GM12878 (cell line): ENCODE measurements at regions not wholly inside any gene's neighbourhood (a gene's known extent, or its start where the extent isn't known, plus 50 kb on each side); places are given as distances from the start of the nearest gene placed in this dataset.

Experiments used
- ATAC-seq: fragments of 200-7000 bp; cut with Tn5 transposase; 3 replicates; pipeline ENCODE4 v1.9.1; 2020; ENCODE audit warnings: mild to moderate bottlenecking, moderate library complexity
- BruUV-seq: library from RNA; stranded (reverse); fragments of 400-500 nt; replicated peaks from 2 replicates; lab custom pipeline; 2021; lab: Mats Ljungman, UMichigan
- CTCF ChIA-PET: fragments of 300-600 bp; sonication (Branson Sonifier 250); formaldehyde crosslinking; extraction: SDS; loops from one replicate; lab custom pipeline; 2021; ENCODE audit warnings: inconsistent platforms; lab: Yijun Ruan, JAX
- POLR2A ChIA-PET: fragments of 350-600 bp; formaldehyde crosslinking; extraction: SDS; loops from one replicate; lab custom pipeline; 2021; ENCODE audit warnings: inconsistent platforms; lab: Charles Lee
- RAD21 ChIA-PET: fragments of 300-600 bp; sonication (Branson Sonifier 250); formaldehyde crosslinking; loops from one replicate; lab custom pipeline; 2023; ENCODE audit warnings: antibody characterized with exemption; ENCODE audit not compliant: unreplicated experiment; lab: Charles Lee
- SMC1A ChIA-PET: fragments of 300-600 bp; sonication (Branson Sonifier 250); formaldehyde crosslinking; loops from one replicate; lab custom pipeline; 2023; ENCODE audit not compliant: unreplicated experiment, uncharacterized antibody; lab: Charles Lee
- DNase-seq: peaks from one replicate; pipeline ENCODE4 v3.0.0-alpha.2; 2011; ENCODE audit warnings: low read depth, low spot score
- FAIRE-seq: peaks from 3 replicates; lab custom pipeline; 2011; peaks lifted over from hg19 to GRCh38; lab: Jason Lieb, UNC
- H2AFZ ChIP-seq: 2 replicates; pipeline ENCODE4 v1.6.0; 2011; ENCODE audit warnings: low read depth, low read length, control low read depth; ENCODE audit not compliant: control insufficient read depth
- H3K27ac ChIP-seq: 2 replicates; pipeline ENCODE4 v1.5.1; 2011; ENCODE audit warnings: control low read depth; ENCODE audit not compliant: control insufficient read depth, insufficient read depth
- H3K27me3 ChIP-seq, 2 experiments: replicated peaks in 1 of 2; 2 replicates each; pipeline versions ENCODE4 v1.6.0 to v1.6.1; 2011; ENCODE audit warnings: low read length in 1 of 2; ENCODE audit not compliant: control insufficient read depth in 2 of 2, insufficient read depth in 2 of 2
- H3K36me3 ChIP-seq, 2 experiments: 2 replicates each; pipeline ENCODE4 v1.5.1; 2011; ENCODE audit warnings: low read length in 1 of 2; ENCODE audit not compliant: control insufficient read depth in 2 of 2, insufficient read depth in 2 of 2
- H3K4me1 ChIP-seq: 2 replicates; pipeline ENCODE4 v1.6.1; 2011; ENCODE audit warnings: mild to moderate bottlenecking, low read length, moderate library complexity, mixed read lengths; ENCODE audit not compliant: control insufficient read depth, insufficient read depth
- H3K4me2 ChIP-seq: 2 replicates; pipeline ENCODE4 v1.6.0; 2011; ENCODE audit warnings: control low read depth; ENCODE audit not compliant: control insufficient read depth, insufficient read depth
- H3K4me3 ChIP-seq: fragments of 200-600 bp; sonication (generic); 2 replicates; pipeline ENCODE4 v1.5.1; 2016
- H3K79me2 ChIP-seq: 2 replicates; pipeline ENCODE4 v1.6.0; 2011; ENCODE audit warnings: low read length; ENCODE audit not compliant: control insufficient read depth, insufficient read depth
- H3K9ac ChIP-seq: 2 replicates; pipeline ENCODE4 v1.8.0; 2011; ENCODE audit warnings: low read length, control low read depth, mixed read lengths; ENCODE audit not compliant: control insufficient read depth, insufficient read depth
- H3K9me3 ChIP-seq: replicated peaks from 3 replicates; pipeline ENCODE4 v1.5.1; 2011; ENCODE audit warnings: mild to moderate bottlenecking, low read length; ENCODE audit not compliant: control insufficient read depth, insufficient read depth
- H4K20me1 ChIP-seq: 2 replicates; pipeline ENCODE4 v1.6.0; 2011; ENCODE audit not compliant: control insufficient read depth, insufficient read depth
- BHLHE40 ChIP-seq, 2 experiments: fragments of 450-650 bp in 1 of 2; IDR thresholded peaks; 2 replicates each; pipeline ENCODE4 v1.6.1; 2011 to 2017; ENCODE audit warnings: low read depth in 2 of 2, borderline replicate concordance in 1 of 2, improper control_type of control experiment in 1 of 2, low read length in 1 of 2, mild to moderate bottlenecking in 1 of 2
- EP300 ChIP-seq, 2 experiments: fragments of 150-350 bp in 1 of 2; IDR thresholded peaks; 2 replicates each; pipeline ENCODE4 v1.6.1; 2011 to 2012; ENCODE audit warnings: low read depth in 2 of 2, low read length in 2 of 2, borderline replicate concordance in 1 of 2, improper control_type of control experiment in 1 of 2, inconsistent platforms in 1 of 2; ENCODE audit not compliant: control insufficient read depth in 1 of 2
- MAX ChIP-seq: IDR thresholded peaks from 2 replicates; pipeline ENCODE4 v1.6.1; 2012; ENCODE audit warnings: low read depth, low read length, improper control_type of control experiment
- PAX5 ChIP-seq: IDR thresholded peaks from 2 replicates; pipeline ENCODE4 v1.6.1; 2011; ENCODE audit warnings: low read depth, low read length, borderline replicate concordance
- POLR2AphosphoS2 ChIP-seq: IDR thresholded peaks from 2 replicates; pipeline ENCODE4 v1.6.1; 2011; ENCODE audit warnings: low read depth, mild to moderate bottlenecking, low read length, improper control_type of control experiment, moderate library complexity
- RAD21 ChIP-seq: IDR thresholded peaks from 2 replicates; pipeline ENCODE4 v1.6.1; 2011; ENCODE audit warnings: mild to moderate bottlenecking, low read depth, low read length, moderate library complexity; ENCODE audit not compliant: insufficient read depth
- SMAD1 ChIP-seq: fragments of 450-650 bp; IDR thresholded peaks from 2 replicates; pipeline ENCODE4 v1.6.1; 2018; ENCODE audit warnings: mild to moderate bottlenecking, low read depth; ENCODE audit not compliant: partially characterized antibody
- SMC3 ChIP-seq: IDR thresholded peaks from 2 replicates; pipeline ENCODE4 v1.6.1; 2011; ENCODE audit warnings: low read length, improper control_type of control experiment, borderline replicate concordance
- SUZ12 ChIP-seq: fragments of 200-600 bp; sonication (generic); IDR thresholded peaks from one replicate; pipeline ENCODE4 v1.6.1; 2018; ENCODE audit warnings: antibody characterized with exemption, mild to moderate bottlenecking; ENCODE audit not compliant: unreplicated experiment
- USF1 ChIP-seq: IDR thresholded peaks from 2 replicates; pipeline ENCODE4 v1.6.1; 2011; ENCODE audit warnings: borderline replicate concordance, low read depth, mild to moderate bottlenecking, moderate library complexity, mixed read lengths, low read length; ENCODE audit not compliant: insufficient read depth; ENCODE audit errors: extremely low read length
- WRNIP1 ChIP-seq: IDR thresholded peaks from 2 replicates; pipeline ENCODE4 v1.6.1; 2011; ENCODE audit warnings: low read depth, low read length, improper control_type of control experiment, borderline replicate concordance
- ZNF274 ChIP-seq: IDR thresholded peaks from one replicate; pipeline ENCODE4 v1.8.0; 2011; ENCODE audit not compliant: insufficient read length, insufficient read depth
- ZNF622 ChIP-seq: fragments of 450-650 bp; IDR thresholded peaks from 2 replicates; pipeline ENCODE4 v1.6.1; 2017; ENCODE audit warnings: mild to moderate bottlenecking, inconsistent platforms
- WGBS: methylation state at CpG from one replicate; pipeline ENCODE4 v1.1.6; 2016; ENCODE audit warnings: low lambda C conversion rate; ENCODE audit not compliant: insufficient replicate concordance, insufficient coverage; ENCODE audit errors: missing lambda C conversion rate; 5-methylcytosine and 5-hydroxymethylcytosine counted together
- in situ Hi-C: fragments of 300-500 bp; cut with MboI; formaldehyde crosslinking; loops from 9 replicates; pipeline ENCODE4 v1.14.3; 2018; ENCODE audit warnings: mixed read lengths
- intact Hi-C: fragments of 100-400 bp; cut with micrococcal nuclease; formaldehyde crosslinking; loops from one replicate; pipeline ENCODE4 v1.14.2; 2022; ENCODE audit not compliant: unreplicated experiment
- TF ChIP-seq, protein P1 (sequence below), 3 experiments: IDR thresholded peaks in 2 of 3; conservative IDR thresholded peaks in 1 of 3; 2 replicates each; pipeline ENCODE4 v1.5.1; 2011; ENCODE audit warnings: low read depth in 3 of 3, low read length in 3 of 3, mild to moderate bottlenecking in 3 of 3, control low read depth in 2 of 3, moderate library complexity in 2 of 3, inconsistent platforms in 1 of 3, mixed read lengths in 1 of 3; ENCODE audit not compliant: control insufficient read depth in 2 of 3, insufficient read depth in 1 of 3; ENCODE audit errors: extremely low read depth in 1 of 3
- TF ChIP-seq, protein P2 (sequence below): fragments of 150-350 bp; IDR thresholded peaks from 2 replicates; pipeline ENCODE4 v1.6.1; 2016; ENCODE audit warnings: low read depth, low read length

DNA sequence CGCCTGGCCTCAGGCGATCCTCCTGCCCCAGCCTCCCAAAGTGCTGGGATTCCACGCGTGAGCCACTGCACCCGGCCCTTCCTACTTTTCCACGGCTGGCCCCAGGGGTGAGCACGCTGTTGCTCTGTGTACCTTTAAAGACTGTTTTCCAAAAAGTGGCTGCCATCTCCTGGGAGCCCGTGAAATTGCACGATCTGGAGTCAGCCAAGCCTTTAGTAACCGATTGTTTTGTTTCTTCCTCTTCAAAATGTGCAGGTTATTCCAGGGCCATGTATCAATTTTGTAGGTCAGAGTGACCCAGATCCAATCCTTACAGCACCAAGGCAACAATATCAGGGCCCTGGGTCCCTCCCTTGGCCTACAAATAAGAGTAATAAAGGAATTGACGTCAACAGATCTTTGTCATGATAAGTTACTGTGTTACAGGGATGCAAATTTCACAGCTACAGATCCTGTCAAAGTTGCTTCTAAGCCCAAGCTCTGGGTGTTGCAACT, 135.6 kb upstream of the ZNF236 start:
- TF ChIP-seq WRNIP1 (no peak), PAX5 (no peak), ZNF274 (no peak), ZNF622 (no peak), POLR2AphosphoS2 (no peak), SMAD1 (no peak), USF1 (no peak), BHLHE40 (IDR thresholded peaks at IDR 0.05; ENCODE audit: borderline replicate concordance in 1 of 2, low read depth in 2 of 2, low read length in 1 of 2) (no peak), RAD21 (peak; percentile 65), SMC3 (peak; percentile 58; the same call in 1 of the 2 replicates), EP300 (IDR thresholded peaks at IDR 0.05; ENCODE audit: borderline replicate concordance in 1 of 2, control insufficient read depth in 1 of 2, low read depth in 2 of 2, low read length in 2 of 2) (no peak), MAX (no peak), SUZ12 (no peak)
- TF ChIP-seq, protein P1, sequence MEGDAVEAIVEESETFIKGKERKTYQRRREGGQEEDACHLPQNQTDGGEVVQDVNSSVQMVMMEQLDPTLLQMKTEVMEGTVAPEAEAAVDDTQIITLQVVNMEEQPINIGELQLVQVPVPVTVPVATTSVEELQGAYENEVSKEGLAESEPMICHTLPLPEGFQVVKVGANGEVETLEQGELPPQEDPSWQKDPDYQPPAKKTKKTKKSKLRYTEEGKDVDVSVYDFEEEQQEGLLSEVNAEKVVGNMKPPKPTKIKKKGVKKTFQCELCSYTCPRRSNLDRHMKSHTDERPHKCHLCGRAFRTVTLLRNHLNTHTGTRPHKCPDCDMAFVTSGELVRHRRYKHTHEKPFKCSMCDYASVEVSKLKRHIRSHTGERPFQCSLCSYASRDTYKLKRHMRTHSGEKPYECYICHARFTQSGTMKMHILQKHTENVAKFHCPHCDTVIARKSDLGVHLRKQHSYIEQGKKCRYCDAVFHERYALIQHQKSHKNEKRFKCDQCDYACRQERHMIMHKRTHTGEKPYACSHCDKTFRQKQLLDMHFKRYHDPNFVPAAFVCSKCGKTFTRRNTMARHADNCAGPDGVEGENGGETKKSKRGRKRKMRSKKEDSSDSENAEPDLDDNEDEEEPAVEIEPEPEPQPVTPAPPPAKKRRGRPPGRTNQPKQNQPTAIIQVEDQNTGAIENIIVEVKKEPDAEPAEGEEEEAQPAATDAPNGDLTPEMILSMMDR (IDR thresholded peaks at IDR 0.05 in 2 of 3, conservative IDR thresholded peaks at IDR 0.05 in 1 of 3; ENCODE audit: control insufficient read depth in 2 of 3, extremely low read depth in 1 of 3, insufficient read depth in 1 of 3, low read depth in 3 of 3, low read length in 3 of 3), result peak; percentile 60 to 69 (median 62)
- TF ChIP-seq, protein P2, sequence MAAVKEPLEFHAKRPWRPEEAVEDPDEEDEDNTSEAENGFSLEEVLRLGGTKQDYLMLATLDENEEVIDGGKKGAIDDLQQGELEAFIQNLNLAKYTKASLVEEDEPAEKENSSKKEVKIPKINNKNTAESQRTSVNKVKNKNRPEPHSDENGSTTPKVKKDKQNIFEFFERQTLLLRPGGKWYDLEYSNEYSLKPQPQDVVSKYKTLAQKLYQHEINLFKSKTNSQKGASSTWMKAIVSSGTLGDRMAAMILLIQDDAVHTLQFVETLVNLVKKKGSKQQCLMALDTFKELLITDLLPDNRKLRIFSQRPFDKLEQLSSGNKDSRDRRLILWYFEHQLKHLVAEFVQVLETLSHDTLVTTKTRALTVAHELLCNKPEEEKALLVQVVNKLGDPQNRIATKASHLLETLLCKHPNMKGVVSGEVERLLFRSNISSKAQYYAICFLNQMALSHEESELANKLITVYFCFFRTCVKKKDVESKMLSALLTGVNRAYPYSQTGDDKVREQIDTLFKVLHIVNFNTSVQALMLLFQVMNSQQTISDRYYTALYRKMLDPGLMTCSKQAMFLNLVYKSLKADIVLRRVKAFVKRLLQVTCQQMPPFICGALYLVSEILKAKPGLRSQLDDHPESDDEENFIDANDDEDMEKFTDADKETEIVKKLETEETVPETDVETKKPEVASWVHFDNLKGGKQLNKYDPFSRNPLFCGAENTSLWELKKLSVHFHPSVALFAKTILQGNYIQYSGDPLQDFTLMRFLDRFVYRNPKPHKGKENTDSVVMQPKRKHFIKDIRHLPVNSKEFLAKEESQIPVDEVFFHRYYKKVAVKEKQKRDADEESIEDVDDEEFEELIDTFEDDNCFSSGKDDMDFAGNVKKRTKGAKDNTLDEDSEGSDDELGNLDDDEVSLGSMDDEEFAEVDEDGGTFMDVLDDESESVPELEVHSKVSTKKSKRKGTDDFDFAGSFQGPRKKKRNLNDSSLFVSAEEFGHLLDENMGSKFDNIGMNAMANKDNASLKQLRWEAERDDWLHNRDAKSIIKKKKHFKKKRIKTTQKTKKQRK, result no peak
- in situ Hi-C loops, result no loop called here
- intact Hi-C loops, result loop anchor here (1.0 kb wide), 1 partner anchor 287 kb away; no protein-coding TSS in a partner anchor
- H3K27ac ChIP-seq, result no peak overlapping the region
- POLR2A ChIA-PET, result interaction anchor here (0.6 kb wide), 1 partner anchor 271 kb away, joined by 3 read pairs; no protein-coding TSS in a partner anchor
- ATAC-seq (peak; percentile 89), DNase-seq (peak; percentile 15), FAIRE-seq (no peak)
- BruUV-seq, result no TSS peak
- no peaks in the 10 kb centered on the region for H4K20me1 ChIP-seq
- no peaks in the 10 kb centered on the region for H3K9me3 ChIP-seq
- H3K4me2 ChIP-seq, result no peak overlapping the region
- no peaks in the 10 kb centered on the region for H3K36me3 ChIP-seq
- no peaks in the 10 kb centered on the region for H3K79me2 ChIP-seq
- H3K4me1 ChIP-seq, result no peaks in the 10 kb centered on the region
- CTCF ChIA-PET, result interaction anchor here (0.6 to 1.8 kb wide), 12 partner anchors 12 to 314 kb away, joined by 3 to 22 read pairs (median 4); no protein-coding TSS in a partner anchor
- RAD21 ChIA-PET, result interaction anchor here (0.6 to 1.6 kb wide), 3 partner anchors 21 to 478 kb away, joined by 3 to 8 read pairs (median 3); no protein-coding TSS in a partner anchor
- H3K4me3 ChIP-seq, result no peak overlapping the region
- H3K9ac ChIP-seq, result no peak overlapping the region
- SMC1A ChIA-PET, result interaction anchor here (0.7 to 2.1 kb wide), 3 partner anchors 29 to 288 kb away, joined by 3 to 16 read pairs (median 4); no protein-coding TSS in a partner anchor
- no peaks in the 10 kb centered on the region; a peak in 1 of 4 replicates for H3K27me3 ChIP-seq
- WGBS, result 3% methylated on average over 11 of the region's 11 CpGs
- peak overlapping the region; percentile 58 for H2AFZ ChIP-seq
